ENCODE measurements at regions not wholly inside any gene's neighbourhood (a gene's known extent, or its start where the extent isn't known, plus 50 kb on each side); places are given as distances from the start of the nearest gene placed in this dataset.

GRCh38 chr5:121239951-121240350, 611.7 kb upstream of the FTMT start:
- TF ChIP-seq POLR2A (IDR thresholded peaks at IDR 0.05) (no peak), CTCF (IDR thresholded peaks at IDR 0.05) (no peak), EP300 (IDR thresholded peaks at IDR 0.05) (no peak), POLR2AphosphoS5 (IDR thresholded peaks at IDR 0.05) (no peak)
